SK-N-SH (cell line): ENCODE measurements at regions not wholly inside any gene's neighbourhood (a gene's known extent, or its start where the extent isn't known, plus 50 kb on each side); places are given as distances from the start of the nearest gene placed in this dataset.

ENCODE experiments used
- CTCF ChIP-seq: fragments of 200-600 bp; sonication (generic); IDR thresholded peaks from 2 replicates; pipeline ENCODE4 v1.6.1; 2017; ENCODE audit warnings: antibody characterized with exemption, mild to moderate bottlenecking, moderate library complexity
- EZH2phosphoT487 ChIP-seq: fragments of 200-600 bp; sonication (generic); IDR thresholded peaks from 2 replicates; pipeline ENCODE4 v1.6.1; 2017; ENCODE audit warnings: low read depth, mixed run types, mild to moderate bottlenecking, antibody characterized with exemption, moderate library complexity, borderline replicate concordance
- GATA2 ChIP-seq: sonication (generic); formaldehyde crosslinking; IDR thresholded peaks from 2 replicates; pipeline ENCODE4 v1.5.0; 2020; ENCODE audit warnings: mild to moderate bottlenecking, missing genetic modification reagents
- JUND ChIP-seq: IDR thresholded peaks from 2 replicates; pipeline ENCODE4 v1.4.0; 2012
- PBX3 ChIP-seq: IDR thresholded peaks from 2 replicates; pipeline ENCODE4; 2012
- POLR2AphosphoS5 ChIP-seq: IDR thresholded peaks from 2 replicates; pipeline ENCODE4 v1.6.1; 2012; ENCODE audit warnings: low read depth, low read length
- RFX5 ChIP-seq: IDR thresholded peaks from 2 replicates; pipeline ENCODE4 v1.6.1; 2012; ENCODE audit warnings: mild to moderate bottlenecking, improper control_type of control experiment, low read length
- SIN3A ChIP-seq: IDR thresholded peaks from 2 replicates; pipeline ENCODE4 v1.6.1; 2012; ENCODE audit warnings: low read depth, mild to moderate bottlenecking, low read length, moderate library complexity, borderline replicate concordance
- TEAD4 ChIP-seq: IDR thresholded peaks from 2 replicates; pipeline ENCODE4 v1.4.0; 2012; ENCODE audit warnings: mild to moderate bottlenecking, borderline replicate concordance; ENCODE audit not compliant: insufficient read depth
- YY1 ChIP-seq: IDR thresholded peaks from 2 replicates; pipeline ENCODE4 v1.4.0; 2012; ENCODE audit warnings: low read depth, mild to moderate bottlenecking
- ZBTB33 ChIP-seq: IDR thresholded peaks from 2 replicates; pipeline ENCODE4 v1.4.0; 2012; ENCODE audit warnings: low read depth, borderline replicate concordance
- TF ChIP-seq, protein P1 (sequence below): IDR thresholded peaks from 2 replicates; pipeline ENCODE4 v1.6.1; 2012; ENCODE audit warnings: mild to moderate bottlenecking, low read depth, low read length, moderate library complexity

GRCh38 chr3:144655423-144655822 lies 683.8 kb downstream of the DIPK2A start:
- no peak for TF ChIP-seq PBX3
- no peak for TF ChIP-seq YY1
- TF ChIP-seq EZH2phosphoT487 = no peak
- no peak for TF ChIP-seq POLR2AphosphoS5
- TF ChIP-seq, protein P1, sequence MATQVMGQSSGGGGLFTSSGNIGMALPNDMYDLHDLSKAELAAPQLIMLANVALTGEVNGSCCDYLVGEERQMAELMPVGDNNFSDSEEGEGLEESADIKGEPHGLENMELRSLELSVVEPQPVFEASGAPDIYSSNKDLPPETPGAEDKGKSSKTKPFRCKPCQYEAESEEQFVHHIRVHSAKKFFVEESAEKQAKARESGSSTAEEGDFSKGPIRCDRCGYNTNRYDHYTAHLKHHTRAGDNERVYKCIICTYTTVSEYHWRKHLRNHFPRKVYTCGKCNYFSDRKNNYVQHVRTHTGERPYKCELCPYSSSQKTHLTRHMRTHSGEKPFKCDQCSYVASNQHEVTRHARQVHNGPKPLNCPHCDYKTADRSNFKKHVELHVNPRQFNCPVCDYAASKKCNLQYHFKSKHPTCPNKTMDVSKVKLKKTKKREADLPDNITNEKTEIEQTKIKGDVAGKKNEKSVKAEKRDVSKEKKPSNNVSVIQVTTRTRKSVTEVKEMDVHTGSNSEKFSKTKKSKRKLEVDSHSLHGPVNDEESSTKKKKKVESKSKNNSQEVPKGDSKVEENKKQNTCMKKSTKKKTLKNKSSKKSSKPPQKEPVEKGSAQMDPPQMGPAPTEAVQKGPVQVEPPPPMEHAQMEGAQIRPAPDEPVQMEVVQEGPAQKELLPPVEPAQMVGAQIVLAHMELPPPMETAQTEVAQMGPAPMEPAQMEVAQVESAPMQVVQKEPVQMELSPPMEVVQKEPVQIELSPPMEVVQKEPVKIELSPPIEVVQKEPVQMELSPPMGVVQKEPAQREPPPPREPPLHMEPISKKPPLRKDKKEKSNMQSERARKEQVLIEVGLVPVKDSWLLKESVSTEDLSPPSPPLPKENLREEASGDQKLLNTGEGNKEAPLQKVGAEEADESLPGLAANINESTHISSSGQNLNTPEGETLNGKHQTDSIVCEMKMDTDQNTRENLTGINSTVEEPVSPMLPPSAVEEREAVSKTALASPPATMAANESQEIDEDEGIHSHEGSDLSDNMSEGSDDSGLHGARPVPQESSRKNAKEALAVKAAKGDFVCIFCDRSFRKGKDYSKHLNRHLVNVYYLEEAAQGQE = no peak
- no peak for TF ChIP-seq TEAD4
- no peak for TF ChIP-seq CTCF
- TF ChIP-seq RFX5 = no peak
- TF ChIP-seq GATA2 = no peak
- TF ChIP-seq SIN3A = no peak
- TF ChIP-seq ZBTB33 = no peak
- TF ChIP-seq JUND = no peak
